ENCODE measurements at regions not wholly inside any gene's neighbourhood (a gene's known extent, or its start where the extent isn't known, plus 50 kb on each side); places are given as distances from the start of the nearest gene placed in this dataset.

GRCh38 chr9:97802276-97802675 lies 50.8 kb upstream of the FOXE1 start:
- CTCF ChIA-PET, result interaction anchor here (1.1 kb wide), 1 partner anchor 8 kb away, joined by 3 read pairs; no protein-coding TSS in a partner anchor
- Histone ChIP-seq H3K27me3 (ENCODE audit: control insufficient read depth, insufficient read depth, low read length) (peaks cover 2% of the 10 kb centered on the region), H3K4me3 (ENCODE audit: low read depth, low read length) (no peak overlapping the region), H3K36me3 (ENCODE audit: control insufficient read depth, insufficient read depth, low read length) (no peaks in the 10 kb centered on the region)
- no peak for DNase-seq (ENCODE audit: low read depth)
- no peak for TF ChIP-seq CTCF (IDR thresholded peaks at IDR 0.05; ENCODE audit: insufficient read depth, low read depth, low read length)
- POLR2A ChIA-PET, result no interaction called here

GRCh38 chr9:97803167-97804058 lies 49.6 kb upstream of the FOXE1 start:
- POLR2A ChIA-PET, result interaction anchor here (0.6 kb wide), 1 partner anchor 87 kb away, joined by 3 read pairs; no protein-coding TSS in a partner anchor
- CTCF ChIA-PET, result interaction anchor here (1.1 kb wide), 1 partner anchor 9 kb away, joined by 3 read pairs; no protein-coding TSS in a partner anchor
- DNase-seq (ENCODE audit: low read depth), result no peak
- 0 out of 2 replicates have a peak, but pooled peaks have one; percentile 12 for TF ChIP-seq CTCF (IDR thresholded peaks at IDR 0.05; ENCODE audit: insufficient read depth, low read depth, low read length)
- H3K27me3 ChIP-seq (ENCODE audit: control insufficient read depth, insufficient read depth, low read length), result peaks cover 2% of the 10 kb centered on the region
- H3K36me3 ChIP-seq (ENCODE audit: control insufficient read depth, insufficient read depth, low read length), result no peaks in the 10 kb centered on the region
- H3K4me3 ChIP-seq (ENCODE audit: low read depth, low read length), result peak overlapping the region; percentile 41

All from BJ (cell line).